Stomach (tissue), 8 donors: ENCODE measurements at regions not wholly inside any gene's neighbourhood (a gene's known extent, or its start where the extent isn't known, plus 50 kb on each side); places are given as distances from the start of the nearest gene placed in this dataset.

Source experiments
- DNase-seq, 2 donors: peaks; one replicate each; pipeline versions ENCODE4 v3.0.0 to v3.0.0-alpha.2; 2013 to 2019
- H3K27ac ChIP-seq, 5 donors: fragments of 200-600 bp in 4 of 5; sonication (generic) in 4 of 5; one replicate each; pipeline ENCODE4 v1.5.1; 2013 to 2019; ENCODE audit warnings: mild to moderate bottlenecking in 1 of 5, moderate library complexity in 1 of 5
- H3K27me3 ChIP-seq, 3 donors: fragments of 200-600 bp; sonication (generic); one replicate each; pipeline ENCODE4 v1.5.1; 2017 to 2019; ENCODE audit warnings: mixed run types in 1 of 3
- H3K36me3 ChIP-seq, 4 donors: fragments of 200-600 bp; sonication (generic); 1 replicate in 3 of 4; 2 replicates in 1 of 4; pipeline ENCODE4 v1.5.1; 2016 to 2019
- H3K4me1 ChIP-seq, 4 donors: fragments of 200-600 bp; sonication (generic); one replicate each; pipeline ENCODE4 v1.5.1; 2016 to 2019
- H3K4me3 ChIP-seq, 4 donors: fragments of 200-600 bp; sonication (generic) in 3 of 4; one replicate each; pipeline ENCODE4 v1.5.1; 2016 to 2019; ENCODE audit warnings: mild to moderate bottlenecking in 1 of 4
- H3K9me3 ChIP-seq, 4 donors: fragments of 200-600 bp; sonication (generic); one replicate each; pipeline ENCODE4 v1.5.1; 2016 to 2019
- EP300 ChIP-seq: sonication (generic); formaldehyde crosslinking; IDR thresholded peaks from one replicate; pipeline ENCODE4 v1.6.1; 2017; ENCODE audit warnings: antibody characterized with exemption
- POLR2A ChIP-seq, 4 donors: fragments of 450-650 bp; IDR thresholded peaks; one replicate each; pipeline ENCODE4 v1.6.1; 2016; ENCODE audit warnings: antibody characterized with exemption in 4 of 4, control low read depth in 2 of 4, mild to moderate bottlenecking in 1 of 4, moderate library complexity in 1 of 4
- POLR2AphosphoS5 ChIP-seq, 3 donors: sonication (generic); formaldehyde crosslinking; IDR thresholded peaks; one replicate each; pipeline ENCODE4 v1.6.1; 2016; ENCODE audit warnings: antibody characterized with exemption in 3 of 3
- WGBS, 5 donors: extraction: QIAGEN DNeasy Blood & Tissue Kit in 3 of 5; methylation state at CpG; one replicate each; pipeline versions ENCODE4 v1.1.5 to v1.1.7; 2013 to 2018; 5-methylcytosine and 5-hydroxymethylcytosine counted together
- intact Hi-C: fragments of 100-400 bp; cut with DNase I; formaldehyde crosslinking; loops from one replicate; pipeline ENCODE4 v1.15.1; 2023; ENCODE audit warnings: low total_unique reads
- TF ChIP-seq, protein P1 (sequence below), 7 experiments: fragments of 450-650 bp in 4 of 7; fragments of 200-600 bp in 3 of 7; sonication (generic) in 3 of 7; IDR thresholded peaks; one replicate each; pipeline ENCODE4 v1.5.1; 2016 to 2019; ENCODE audit warnings: antibody characterized with exemption in 7 of 7, control low read depth in 2 of 7, mild to moderate bottlenecking in 1 of 7
- donor health status: healthy with polysubstance abuse.
- donor health status: Bipolar disorder and iron deficiency.
- donor health status: healthy.

- intact Hi-C loops: loop anchor here (10.0 kb wide), 1 partner anchor 158 kb away; no protein-coding TSS in a partner anchor
- no peak for DNase-seq
- Histone ChIP-seq H3K4me3 (no peak overlapping the region), H3K27me3 (no peaks in the 10 kb centered on the region), H3K27ac (no peak overlapping the region), H3K36me3 (no peaks in the 10 kb centered on the region), H3K4me1 (peaks cover 0 to 10% (median 0%) of the 10 kb centered on the region in 4 donors), H3K9me3 (no peaks in the 10 kb centered on the region)
- TF ChIP-seq EP300 (no peak), POLR2AphosphoS5 (IDR thresholded peaks at IDR 0.05) (no peak)
- WGBS, 5 donors: 0 to 1% (median 0%) methylated on average over 1 of the region's 1 CpG
Measured at GRCh38 chr3:107256963-107257362, 120.3 kb upstream of the CCDC54 start.

DNA sequence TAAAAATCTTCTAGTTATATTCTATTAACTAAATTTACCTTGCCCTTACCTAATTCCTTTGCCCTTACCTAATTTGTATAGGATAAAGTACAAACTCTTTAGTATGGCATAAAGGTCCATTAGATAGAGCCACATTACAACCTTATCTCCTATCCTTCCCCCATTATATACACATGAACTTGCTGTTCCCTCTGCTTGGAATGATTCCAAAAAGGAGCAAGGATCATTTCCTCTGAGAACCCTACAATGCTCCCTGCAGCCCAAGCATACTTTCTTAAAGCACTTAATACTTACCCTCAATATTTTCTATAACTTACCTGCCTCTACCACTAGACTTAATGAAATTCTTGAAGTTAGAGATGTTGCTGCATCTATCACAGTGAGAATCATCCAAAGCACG, 118.9 kb upstream of the CCDC54 start:
- DNase-seq: peak in 1 of 2 donors; percentile 19
- WGBS, 5 donors: 37 to 96% (median 77%) methylated on average over 1 of the region's 1 CpG
- no peak overlapping the region for H3K4me3 ChIP-seq
- peaks cover 0 to 10% (median 0%) of the 10 kb centered on the region in 4 donors for H3K4me1 ChIP-seq
- H3K36me3 ChIP-seq: no peaks in the 10 kb centered on the region
- no peaks in the 10 kb centered on the region for H3K27me3 ChIP-seq
- no peak for TF ChIP-seq POLR2AphosphoS5 (IDR thresholded peaks at IDR 0.05)
- TF ChIP-seq EP300: no peak
- no peak for TF ChIP-seq POLR2A (IDR thresholded peaks at IDR 0.05)
- TF ChIP-seq, protein P1, sequence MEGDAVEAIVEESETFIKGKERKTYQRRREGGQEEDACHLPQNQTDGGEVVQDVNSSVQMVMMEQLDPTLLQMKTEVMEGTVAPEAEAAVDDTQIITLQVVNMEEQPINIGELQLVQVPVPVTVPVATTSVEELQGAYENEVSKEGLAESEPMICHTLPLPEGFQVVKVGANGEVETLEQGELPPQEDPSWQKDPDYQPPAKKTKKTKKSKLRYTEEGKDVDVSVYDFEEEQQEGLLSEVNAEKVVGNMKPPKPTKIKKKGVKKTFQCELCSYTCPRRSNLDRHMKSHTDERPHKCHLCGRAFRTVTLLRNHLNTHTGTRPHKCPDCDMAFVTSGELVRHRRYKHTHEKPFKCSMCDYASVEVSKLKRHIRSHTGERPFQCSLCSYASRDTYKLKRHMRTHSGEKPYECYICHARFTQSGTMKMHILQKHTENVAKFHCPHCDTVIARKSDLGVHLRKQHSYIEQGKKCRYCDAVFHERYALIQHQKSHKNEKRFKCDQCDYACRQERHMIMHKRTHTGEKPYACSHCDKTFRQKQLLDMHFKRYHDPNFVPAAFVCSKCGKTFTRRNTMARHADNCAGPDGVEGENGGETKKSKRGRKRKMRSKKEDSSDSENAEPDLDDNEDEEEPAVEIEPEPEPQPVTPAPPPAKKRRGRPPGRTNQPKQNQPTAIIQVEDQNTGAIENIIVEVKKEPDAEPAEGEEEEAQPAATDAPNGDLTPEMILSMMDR (IDR thresholded peaks at IDR 0.05): no peak
- intact Hi-C loops: loop anchor here (10.0 kb wide), 1 partner anchor 157 kb away; no protein-coding TSS in a partner anchor
- no peak overlapping the region for H3K27ac ChIP-seq
- no peaks in the 10 kb centered on the region for H3K9me3 ChIP-seq

- Histone ChIP-seq H3K4me1 (peaks cover 0 to 16% (median 0%) of the 10 kb centered on the region in 4 donors), H3K36me3 (no peaks in the 10 kb centered on the region), H3K4me3 (no peak overlapping the region), H3K27ac (no peak overlapping the region), H3K9me3 (no peaks in the 10 kb centered on the region), H3K27me3 (no peaks in the 10 kb centered on the region)
- DNase-seq: no peak
- intact Hi-C loops: no loop called here
- WGBS, 5 donors: 64 to 81% (median 79%) methylated on average over 1 of the region's 1 CpG
- TF ChIP-seq, protein P1 (IDR thresholded peaks at IDR 0.05): no peak
- TF ChIP-seq POLR2AphosphoS5 (IDR thresholded peaks at IDR 0.05): no peak
- TF ChIP-seq POLR2A (IDR thresholded peaks at IDR 0.05): no peak
- TF ChIP-seq EP300: no peak
Measured at GRCh38 chr3:107260207-107260606, 117.0 kb upstream of the CCDC54 start.

- Histone ChIP-seq H3K9me3 (no peaks in the 10 kb centered on the region), H3K27ac (no peak overlapping the region), H3K4me1 (peaks cover 0 to 12% (median 0%) of the 10 kb centered on the region in 4 donors), H3K36me3 (no peaks in the 10 kb centered on the region), H3K4me3 (no peak overlapping the region), H3K27me3 (no peaks in the 10 kb centered on the region)
- TF ChIP-seq POLR2A (IDR thresholded peaks at IDR 0.05) (no peak), EP300 (no peak), POLR2AphosphoS5 (IDR thresholded peaks at IDR 0.05) (no peak)
- TF ChIP-seq, protein P1 (IDR thresholded peaks at IDR 0.05): no peak
- DNase-seq: no peak
- 68 to 76% (median 71%) methylated on average over 9 of the region's 9 CpGs for WGBS, 5 donors
- intact Hi-C loops: no loop called here
Measured at GRCh38 chr3:107263269-107264021, 113.8 kb upstream of the CCDC54 start.

DNA sequence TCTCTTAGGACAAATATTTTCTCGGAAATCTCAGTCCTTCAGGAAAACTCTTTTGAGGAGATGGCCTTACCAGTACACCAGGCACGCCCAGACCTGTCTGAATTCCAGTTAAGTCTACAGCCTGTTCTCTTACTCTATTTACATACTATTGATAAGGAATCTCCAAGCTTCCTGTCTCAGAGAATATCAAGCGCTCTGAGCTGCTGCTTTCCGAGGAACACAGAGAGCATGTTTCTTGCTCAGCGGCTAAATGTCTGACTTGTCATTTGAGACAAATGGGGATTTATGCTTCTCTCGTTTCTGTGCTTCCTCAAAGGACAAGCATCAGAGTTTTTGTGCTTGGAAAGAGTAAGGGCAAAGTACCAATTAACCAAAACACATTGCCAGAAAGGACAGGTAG, 112.4 kb upstream of the CCDC54 start:
- DNase-seq: peak; percentile 13 to 42
- TF ChIP-seq POLR2AphosphoS5 (IDR thresholded peaks at IDR 0.05): no peak
- no peak for TF ChIP-seq EP300
- TF ChIP-seq POLR2A (IDR thresholded peaks at IDR 0.05): no peak
- TF ChIP-seq, protein P1 (IDR thresholded peaks at IDR 0.05): no peak
- no peak overlapping the region for H3K27ac ChIP-seq
- H3K9me3 ChIP-seq: no peaks in the 10 kb centered on the region
- 21 to 43% (median 32%) methylated on average over 6 of the region's 6 CpGs for WGBS, 5 donors
- intact Hi-C loops: no loop called here
- H3K4me3 ChIP-seq: no peak overlapping the region
- H3K4me1 ChIP-seq: peaks cover 0 to 10% (median 0%) of the 10 kb centered on the region in 4 donors
- no peaks in the 10 kb centered on the region for H3K27me3 ChIP-seq
- no peaks in the 10 kb centered on the region for H3K36me3 ChIP-seq
